ENCODE measurements at regions not wholly inside any gene's neighbourhood (a gene's known extent, or its start where the extent isn't known, plus 50 kb on each side); places are given as distances from the start of the nearest gene placed in this dataset.
"Not testable (repeated sequence)": the region's sequence is repeated elsewhere in the genome, so short reads cannot be mapped to it uniquely, and the experiment has no call there.

- DNase-seq, result no peak
These were observed 140.5 kb upstream of the ATXN1 start for GRCh38 chr6:16901782-16902181.

- DNase-seq, result no peak
These were observed 140.0 kb upstream of the ATXN1 start for GRCh38 chr6:16901306-16901705.

GRCh38 chr6:16898640-16899396, 137.6 kb upstream of the ATXN1 start:
- no peak for DNase-seq

DNA sequence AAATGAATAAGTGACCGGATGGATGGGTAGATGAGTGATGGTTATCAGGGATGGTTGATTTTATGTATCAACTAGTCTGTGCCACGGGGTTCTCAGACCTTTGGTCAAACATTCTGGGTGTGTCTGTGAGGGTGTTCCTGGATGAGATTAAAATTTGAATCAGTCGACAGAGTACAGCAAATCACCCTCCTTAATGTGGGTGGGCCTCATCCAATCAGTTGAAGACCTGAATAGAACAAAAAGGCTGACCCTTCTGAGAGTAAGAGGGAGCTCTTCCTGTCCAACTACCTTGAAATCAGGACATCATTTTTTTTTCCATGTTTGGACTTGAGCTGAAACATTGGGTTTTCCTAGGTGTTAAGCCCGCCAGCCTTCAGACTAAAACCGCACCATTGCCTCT, 136.4 kb upstream of the ATXN1 start:
- DNase-seq, result no peak

DNA sequence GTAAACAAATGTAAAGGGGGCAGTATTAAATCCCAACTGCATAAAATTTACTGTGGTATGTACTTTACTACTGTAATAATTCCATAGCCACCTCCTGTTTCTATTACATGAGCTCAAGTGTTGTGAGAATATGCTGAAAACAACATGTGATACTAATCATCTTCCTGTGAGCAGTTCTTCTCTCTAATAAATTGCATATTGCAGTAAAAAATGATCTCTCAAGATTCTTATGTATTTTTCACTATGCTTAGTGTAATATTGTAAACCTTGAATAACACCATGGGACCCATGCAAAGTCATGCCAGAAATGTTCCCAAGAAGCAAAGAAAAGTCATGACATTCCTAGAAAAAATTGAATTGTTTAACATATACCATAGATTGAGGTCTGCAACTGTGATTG, 133.0 kb upstream of the ATXN1 start:
- DNase-seq, result no peak

DNA sequence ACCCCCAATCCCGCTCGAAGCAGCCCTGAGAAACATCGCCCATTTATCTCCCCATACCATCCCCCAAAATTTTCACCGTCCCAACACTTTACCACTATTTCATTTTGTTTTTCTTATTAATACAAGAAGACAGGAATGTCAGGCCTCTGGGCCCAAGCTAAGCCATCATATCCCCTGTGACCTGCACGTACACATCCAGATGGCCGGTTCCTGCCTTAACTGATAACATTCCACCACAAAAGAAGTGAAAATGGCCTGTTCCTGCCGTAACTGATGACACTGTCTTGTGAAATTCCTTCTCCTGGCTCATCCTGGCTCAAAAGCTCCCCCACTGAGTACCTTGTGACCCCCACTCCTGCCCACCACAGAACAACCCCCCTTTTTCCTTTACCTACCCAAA, 129.8 kb upstream of the ATXN1 start:
- not testable (repeated sequence) for DNase-seq

- no peak for DNase-seq
These were observed 124.3 kb upstream of the ATXN1 start for GRCh38 chr6:16885411-16886160.

GRCh38 chr6:16884526-16884925, 123.3 kb upstream of the ATXN1 start:
- no peak for DNase-seq

DNA sequence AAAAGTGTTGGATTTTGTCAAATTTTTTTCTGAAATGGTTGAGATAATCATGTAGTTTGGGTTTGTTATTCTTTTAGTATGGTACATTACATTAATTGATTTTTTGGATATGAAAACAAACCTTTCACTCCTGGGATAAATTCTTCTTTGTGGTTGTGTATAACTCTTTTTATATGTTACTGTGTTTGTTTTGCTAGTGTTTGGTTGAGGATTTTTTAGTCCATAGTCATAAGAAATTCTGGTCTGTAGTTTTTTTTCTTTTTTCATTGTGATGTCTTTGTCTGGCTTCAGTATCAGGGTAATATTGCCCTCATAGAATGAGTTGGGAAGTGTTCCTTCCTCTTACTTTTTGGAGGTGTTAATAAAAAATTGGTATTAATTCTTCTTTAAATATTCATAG, 122.2 kb upstream of the ATXN1 start:
- DNase-seq, result no peak

GRCh38 chr6:16882230-16882629, 121.0 kb upstream of the ATXN1 start:
- no peak for DNase-seq

DNA sequence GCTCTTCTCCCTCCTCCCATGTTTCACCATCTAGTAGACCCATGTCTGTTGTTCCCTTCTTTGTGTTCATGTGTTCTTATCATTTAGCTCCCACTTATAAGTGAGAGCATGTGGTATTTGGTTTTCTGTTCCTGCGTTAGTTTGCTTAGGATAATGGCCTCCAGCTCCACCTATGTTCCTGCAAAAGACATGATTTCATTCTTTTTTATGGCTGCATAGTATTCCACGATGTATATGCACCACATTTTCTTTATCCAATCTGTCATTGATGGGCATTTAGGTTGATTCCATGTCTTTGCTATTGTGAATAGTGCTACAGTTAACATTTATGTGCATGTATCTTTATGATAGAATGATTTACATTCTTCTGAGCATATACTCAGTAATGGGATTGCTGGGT, 115.6 kb upstream of the ATXN1 start:
- not testable (repeated sequence) for DNase-seq

DNA sequence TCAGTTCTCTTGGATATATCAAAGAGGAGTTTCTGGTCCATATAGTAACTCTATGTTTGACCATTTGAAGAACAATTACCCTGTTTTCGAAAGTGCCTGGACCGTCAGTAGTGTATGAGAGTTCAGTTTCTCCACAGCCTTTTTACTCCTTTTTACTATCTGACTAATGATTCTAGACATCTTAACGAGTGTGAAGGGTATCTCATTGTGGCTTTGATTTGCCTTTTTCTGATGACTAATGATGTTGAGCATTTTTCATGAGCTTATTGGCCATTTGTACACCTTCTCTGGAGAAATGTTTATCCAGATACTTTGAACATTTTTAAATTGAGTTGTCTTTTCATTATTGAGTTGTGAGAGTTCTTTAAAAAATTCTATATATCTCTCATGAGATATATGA, 114.9 kb upstream of the ATXN1 start:
- DNase-seq, result no peak

GRCh38 chr6:16873698-16874097, 112.4 kb upstream of the ATXN1 start:
- DNase-seq, result no peak

GRCh38 chr6:16872543-16873235, 111.4 kb upstream of the ATXN1 start:
- no peak for DNase-seq

DNA sequence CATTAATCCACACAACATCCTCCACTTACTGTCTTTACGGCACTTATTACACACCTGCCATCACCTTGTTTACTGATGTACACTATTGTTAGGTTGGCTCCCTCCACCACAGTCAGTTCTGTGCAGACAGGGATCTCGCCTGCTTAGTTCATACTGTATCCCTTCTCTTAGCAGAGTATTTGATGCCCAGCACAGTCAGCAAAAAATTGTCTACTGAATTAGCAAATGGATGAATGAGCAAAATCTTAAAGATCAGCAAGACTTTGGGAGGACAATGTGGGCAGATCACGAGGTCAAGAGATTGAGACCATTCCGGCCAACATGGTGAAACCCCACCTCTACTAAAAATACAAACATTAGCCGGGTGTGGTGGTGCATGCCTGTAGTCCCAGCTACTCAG, 109.8 kb upstream of the ATXN1 start:
- no peak for DNase-seq

- DNase-seq, result no peak
These were observed 107.7 kb upstream of the ATXN1 start for GRCh38 chr6:16868968-16869367.

GRCh38 chr6:16857969-16858592, 96.8 kb upstream of the ATXN1 start:
- DNase-seq, result no peak

GRCh38 chr6:16855460-16855859, 94.2 kb upstream of the ATXN1 start:
- DNase-seq, result no peak

DNA sequence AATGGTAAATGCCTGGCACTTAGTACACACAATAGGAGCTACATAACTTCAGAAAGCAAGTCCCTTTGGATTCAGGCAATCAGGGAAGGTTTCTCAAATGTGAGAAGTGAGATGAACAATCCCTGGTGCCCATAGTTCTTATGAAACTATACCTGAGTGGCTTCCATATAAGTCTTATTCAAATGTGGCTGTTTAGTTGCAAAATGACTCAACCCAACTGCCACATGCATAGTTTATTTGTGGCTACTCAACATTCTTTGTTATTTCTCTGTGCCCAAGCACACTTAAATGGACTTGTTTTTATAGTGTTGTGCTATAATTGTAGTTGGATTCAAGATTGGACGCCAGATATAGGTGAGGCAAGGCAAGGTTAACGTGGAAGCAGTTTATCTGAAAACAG, 93.7 kb upstream of the ATXN1 start:
- DNase-seq, result no peak

DNA sequence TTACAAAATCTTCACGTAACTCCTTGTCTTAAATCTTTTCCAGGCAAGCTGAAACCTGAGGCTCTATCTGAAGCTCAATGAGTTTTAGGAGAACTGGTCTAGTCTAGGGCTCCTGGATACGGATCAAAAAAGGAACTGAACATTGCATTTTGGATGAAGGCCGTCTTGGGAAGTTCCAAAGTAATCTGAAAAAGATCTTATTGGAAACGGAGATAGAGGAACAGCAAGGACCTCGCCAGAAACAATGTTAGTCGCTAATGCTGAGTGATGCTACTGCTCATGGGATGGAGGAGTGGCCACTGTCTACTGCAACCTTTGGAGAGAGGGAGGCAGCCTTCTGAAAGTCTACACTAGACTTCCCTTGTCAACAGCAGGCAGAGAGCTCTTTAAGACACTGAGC, 91.4 kb upstream of the ATXN1 start:
- DNase-seq, result no peak

DNA sequence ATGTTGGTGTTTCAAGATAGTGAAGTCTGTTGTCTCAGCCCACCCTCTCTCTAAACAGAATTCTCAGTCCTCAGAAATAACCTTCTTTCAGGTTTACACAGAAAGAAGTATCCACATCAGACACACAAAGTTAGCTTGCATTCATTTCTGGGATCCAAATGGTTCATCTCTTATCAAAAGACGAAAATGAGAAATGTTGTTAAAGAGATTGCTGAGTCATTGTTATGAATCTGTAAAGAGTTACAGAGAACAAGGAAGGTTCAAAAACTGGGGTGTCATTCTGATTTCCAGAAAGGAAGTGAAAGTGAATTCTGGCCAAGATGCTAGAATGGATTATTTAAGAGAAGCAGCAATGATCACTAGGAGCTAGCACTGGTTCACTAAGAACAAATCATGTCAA, 90.5 kb upstream of the ATXN1 start:
- no peak for DNase-seq

- DNase-seq, result no peak
These were observed 89.8 kb upstream of the ATXN1 start for GRCh38 chr6:16851044-16851540.

GRCh38 chr6:16850681-16851026, 89.4 kb upstream of the ATXN1 start:
- no peak for DNase-seq
